Transverse colon (tissue), 4 donors: ENCODE measurements at regions not wholly inside any gene's neighbourhood (a gene's known extent, or its start where the extent isn't known, plus 50 kb on each side); places are given as distances from the start of the nearest gene placed in this dataset.

Source experiments
- CTCF ChIP-seq, 5 experiments: fragments of 200-600 bp in 3 of 5; fragments of 450-650 bp in 2 of 5; sonication (generic) in 3 of 5; IDR thresholded peaks; 1 replicate in 2 of 5; 2 replicates in 3 of 5; pipeline ENCODE4 v1.5.1; 2016 to 2017; ENCODE audit warnings: antibody characterized with exemption in 5 of 5, inconsistent platforms in 3 of 5, mild to moderate bottlenecking in 2 of 5, moderate library complexity in 1 of 5
- POLR2AphosphoS5 ChIP-seq, 3 donors: sonication (generic); formaldehyde crosslinking; IDR thresholded peaks; one replicate each; pipeline ENCODE4 v1.6.1; 2016; ENCODE audit warnings: antibody characterized with exemption in 3 of 3

GRCh38 chr4:36432586-36432985, 151.2 kb downstream of the DTHD1 start:
- no peak for TF ChIP-seq CTCF (IDR thresholded peaks at IDR 0.05)
- no peak for TF ChIP-seq POLR2AphosphoS5 (IDR thresholded peaks at IDR 0.05)
